Activated CD8-positive, alpha-beta T cell treated with anti-CD3 and anti-CD28 coated beads, Interleukin-2, amount 10 ng/mL, durations not matched to agents 7 days and 5 days (primary cell): ENCODE measurements at regions not wholly inside any gene's neighbourhood (a gene's known extent, or its start where the extent isn't known, plus 50 kb on each side); places are given as distances from the start of the nearest gene placed in this dataset.
"Not testable (repeated sequence)": the region's sequence is repeated elsewhere in the genome, so short reads cannot be mapped to it uniquely, and the experiment has no call there.

ENCODE experiments used
- ATAC-seq: fragments of 150-1000 bp; cut with Tn5 transposase; one replicate; pipeline ENCODE4 v1.10.0; 2021; ENCODE audit warnings: moderate library complexity
- CTCF ChIA-PET: fragments of 350-600 bp; sonication (Branson Sonifier 250); formaldehyde crosslinking; loops from one replicate; lab custom pipeline; 2021; ENCODE audit warnings: antibody characterized with exemption; lab: Charles Lee
- POLR2A ChIA-PET: fragments of 350-600 bp; sonication (Branson Sonifier 250); formaldehyde crosslinking; loops from one replicate; lab custom pipeline; 2021; ENCODE audit warnings: antibody characterized with exemption; lab: Charles Lee
- DNase-seq: peaks from one replicate; pipeline ENCODE4 v3.0.0-alpha.2; 2020
- H3K27ac Mint-ChIP-seq: one replicate; pipeline ENCODE4 v1.8.0; 2021; ENCODE audit warnings: mild to moderate bottlenecking, mixed read lengths
- H3K27me3 Mint-ChIP-seq: one replicate; pipeline ENCODE4 v1.8.0; 2021; ENCODE audit warnings: low read depth, mixed read lengths
- H3K36me3 Mint-ChIP-seq: one replicate; pipeline ENCODE4 v1.8.0; 2021; ENCODE audit warnings: low read depth, mixed read lengths
- H3K4me1 Mint-ChIP-seq: one replicate; pipeline ENCODE4 v1.8.0; 2021; ENCODE audit warnings: low read depth, mixed read lengths
- H3K4me3 Mint-ChIP-seq: one replicate; pipeline ENCODE4 v1.8.0; 2021; ENCODE audit warnings: mild to moderate bottlenecking, mixed read lengths
- H3K9me3 Mint-ChIP-seq: one replicate; pipeline ENCODE4 v1.8.0; 2022; ENCODE audit warnings: mixed read lengths; ENCODE audit not compliant: insufficient read depth

- Mint-ChIP-seq H3K27ac (no peak overlapping the region), H3K4me1 (no peaks in the 10 kb centered on the region), H3K27me3 (no peaks in the 10 kb centered on the region), H3K9me3 (peaks cover 4% of the 10 kb centered on the region), H3K4me3 (no peak overlapping the region), H3K36me3 (no peaks in the 10 kb centered on the region)
- ChIA-PET CTCF (no interaction called here), POLR2A (no interaction called here)
- ATAC-seq (no peak), DNase-seq (no peak)
Measured at GRCh38 chr3:95758707-95759106, 1055.7 kb upstream of the EPHA6 start.

- Mint-ChIP-seq H3K36me3 (no peaks in the 10 kb centered on the region), H3K4me3 (no peak overlapping the region), H3K9me3 (peaks cover 4% of the 10 kb centered on the region), H3K4me1 (no peaks in the 10 kb centered on the region), H3K27me3 (no peaks in the 10 kb centered on the region), H3K27ac (no peak overlapping the region)
- DNase-seq (no peak), ATAC-seq (no peak)
- CTCF ChIA-PET, result no interaction called here
- POLR2A ChIA-PET, result no interaction called here
Measured at GRCh38 chr3:95759614-95760301, 1054.6 kb upstream of the EPHA6 start.

DNA sequence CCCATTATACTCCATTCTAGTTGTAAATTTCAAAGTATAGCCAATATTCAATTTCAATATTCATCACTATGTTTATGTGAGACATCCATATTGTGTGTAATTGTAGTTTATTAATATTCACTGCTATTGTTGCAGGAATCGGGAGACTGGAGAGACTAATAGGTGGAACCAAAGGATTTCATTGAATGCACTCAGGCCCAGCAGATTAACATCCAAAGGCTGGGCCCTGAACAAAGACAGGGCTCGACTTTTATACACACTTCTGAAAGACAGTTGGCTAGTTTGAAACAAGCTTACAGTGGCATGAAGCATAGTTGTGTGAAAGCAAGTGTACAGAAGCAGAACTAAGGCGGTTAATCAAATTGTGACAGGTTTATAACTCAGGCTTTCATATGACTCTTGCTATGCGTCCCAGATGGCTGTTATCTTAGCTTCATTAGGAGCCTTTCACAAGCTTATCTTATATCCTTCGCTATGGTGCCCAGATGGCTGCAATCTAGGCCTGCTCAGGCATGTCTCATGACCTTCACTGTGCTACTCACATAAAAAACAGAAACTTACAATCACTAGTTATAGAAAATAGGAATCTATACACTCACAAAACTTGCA lies 1038.8 kb upstream of the EPHA6 start:
- no peaks in the 10 kb centered on the region for H3K36me3 Mint-ChIP-seq
- POLR2A ChIA-PET, result no interaction called here
- no peaks in the 10 kb centered on the region for H3K4me1 Mint-ChIP-seq

DNA sequence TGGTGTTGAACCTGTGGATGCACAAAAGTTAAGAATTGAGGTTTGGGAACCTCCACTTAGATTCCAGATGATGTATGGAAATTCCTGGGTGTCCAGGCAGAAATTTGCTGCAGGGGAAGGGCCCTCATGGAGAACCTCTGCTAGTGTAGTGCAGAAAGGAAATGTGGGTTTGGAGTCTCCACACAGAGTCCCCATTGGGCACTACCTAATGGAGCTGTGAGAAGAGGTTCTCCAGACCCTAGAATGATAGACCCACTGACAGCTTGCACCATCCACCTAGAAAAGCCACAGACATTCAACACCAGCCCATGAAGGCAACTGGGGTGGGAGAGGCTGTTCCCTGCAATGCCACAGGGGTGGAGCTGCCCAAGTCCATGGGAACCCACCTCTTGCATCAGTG lies 1032.8 kb upstream of the EPHA6 start:
- CTCF ChIA-PET, result no interaction called here
- ATAC-seq, result no peak

More for the DNA sequence above, 1038.8 kb upstream of the EPHA6 start:
- ATAC-seq (no peak), DNase-seq (no peak)
- H3K27ac Mint-ChIP-seq, result no peak overlapping the region
- peaks cover 17% of the 10 kb centered on the region for H3K9me3 Mint-ChIP-seq
- CTCF ChIA-PET, result no interaction called here
- no peak overlapping the region for H3K4me3 Mint-ChIP-seq
- no peaks in the 10 kb centered on the region for H3K27me3 Mint-ChIP-seq

DNA sequence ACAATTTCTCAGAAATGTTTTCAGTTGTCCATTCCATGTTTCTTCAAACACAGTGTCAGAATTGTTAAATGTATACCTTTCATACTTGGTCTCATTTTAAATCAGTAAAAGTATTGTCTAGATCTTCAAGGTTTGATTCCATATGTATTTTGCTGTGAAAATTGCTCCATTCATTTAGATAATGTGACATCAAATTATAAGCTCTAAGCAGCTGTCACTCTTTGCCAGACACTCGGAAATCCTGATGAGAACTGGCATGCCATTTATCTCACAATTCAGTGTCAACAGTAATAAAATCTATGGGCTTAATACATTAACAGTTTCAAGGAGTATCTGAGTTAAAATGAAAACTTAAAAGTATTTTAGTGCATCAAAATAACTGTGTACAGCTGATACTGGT lies 1025.3 kb upstream of the EPHA6 start:
- peaks cover 4% of the 10 kb centered on the region for H3K9me3 Mint-ChIP-seq
- ATAC-seq (no peak), DNase-seq (no peak)
- ChIA-PET CTCF (no interaction called here), POLR2A (no interaction called here)
- no peaks in the 10 kb centered on the region for H3K4me1 Mint-ChIP-seq
- H3K27me3 Mint-ChIP-seq, result no peaks in the 10 kb centered on the region
- no peak overlapping the region for H3K27ac Mint-ChIP-seq
- no peaks in the 10 kb centered on the region for H3K36me3 Mint-ChIP-seq
- no peak overlapping the region for H3K4me3 Mint-ChIP-seq

More for the DNA sequence above, 1032.8 kb upstream of the EPHA6 start:
- no peaks in the 10 kb centered on the region for H3K36me3 Mint-ChIP-seq
- no peak overlapping the region for H3K4me3 Mint-ChIP-seq
- H3K9me3 Mint-ChIP-seq, result peaks cover 4% of the 10 kb centered on the region
- POLR2A ChIA-PET, result no interaction called here
- no peaks in the 10 kb centered on the region for H3K27me3 Mint-ChIP-seq
- no peaks in the 10 kb centered on the region for H3K4me1 Mint-ChIP-seq
- DNase-seq, result no peak
- H3K27ac Mint-ChIP-seq, result no peak overlapping the region

GRCh38 chr3:95797081-95797480 lies 1017.3 kb upstream of the EPHA6 start:
- peaks cover 5% of the 10 kb centered on the region for H3K9me3 Mint-ChIP-seq
- H3K27ac Mint-ChIP-seq, result no peak overlapping the region
- H3K4me1 Mint-ChIP-seq, result peaks cover 4% of the 10 kb centered on the region
- ChIA-PET POLR2A (no interaction called here), CTCF (no interaction called here)
- no peaks in the 10 kb centered on the region for H3K36me3 Mint-ChIP-seq
- DNase-seq (no peak), ATAC-seq (no peak)
- no peaks in the 10 kb centered on the region for H3K27me3 Mint-ChIP-seq
- no peak overlapping the region for H3K4me3 Mint-ChIP-seq

DNA sequence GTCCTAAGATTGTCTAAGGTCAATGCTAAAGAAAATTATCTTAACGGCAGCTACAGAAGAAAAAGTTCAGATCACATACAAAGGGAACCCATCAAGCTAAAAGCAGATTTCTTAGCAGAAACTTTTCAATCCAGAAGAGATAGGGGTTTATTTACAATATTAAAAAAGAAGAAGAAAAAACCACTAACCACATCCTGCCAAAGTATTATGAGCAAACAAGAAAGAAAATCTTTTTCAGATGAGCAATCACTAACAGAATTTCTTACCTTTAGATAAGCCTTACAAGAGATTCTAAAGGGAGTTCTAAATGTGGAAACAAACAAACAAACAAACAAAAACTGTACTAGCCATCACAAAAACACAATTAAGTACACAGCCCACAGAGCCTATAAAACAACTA lies 1015.8 kb upstream of the EPHA6 start:
- Mint-ChIP-seq H3K27ac (no peak overlapping the region), H3K9me3 (peaks cover 5% of the 10 kb centered on the region), H3K4me1 (peaks cover 4% of the 10 kb centered on the region), H3K4me3 (no peak overlapping the region), H3K36me3 (no peaks in the 10 kb centered on the region), H3K27me3 (no peaks in the 10 kb centered on the region)
- ChIA-PET POLR2A (no interaction called here), CTCF (no interaction called here)
- ATAC-seq (no peak), DNase-seq (no peak)

DNA sequence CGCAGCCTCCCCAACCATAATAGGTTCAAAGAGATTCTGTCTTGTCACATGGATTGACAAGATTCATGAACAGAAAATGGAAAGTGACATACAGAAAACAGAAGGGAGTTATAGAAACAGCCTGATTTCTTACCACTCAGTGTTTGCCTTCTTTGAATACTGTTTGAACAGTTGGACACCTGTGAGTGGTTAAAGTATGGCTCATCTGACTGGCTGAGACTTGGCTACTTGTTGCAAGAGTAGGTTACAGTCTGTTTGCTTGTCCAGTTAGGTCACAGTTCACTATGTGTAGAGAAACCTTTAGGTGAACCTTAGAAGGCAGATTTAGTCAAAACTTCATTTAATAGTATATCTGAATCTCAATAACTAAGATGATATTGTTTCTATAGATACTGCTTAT lies 1003.9 kb upstream of the EPHA6 start:
- Mint-ChIP-seq H3K36me3 (no peaks in the 10 kb centered on the region), H3K27ac (no peak overlapping the region), H3K4me3 (no peak overlapping the region), H3K9me3 (no peaks in the 10 kb centered on the region), H3K4me1 (no peaks in the 10 kb centered on the region), H3K27me3 (no peaks in the 10 kb centered on the region)
- no peak for ATAC-seq
- ChIA-PET CTCF (no interaction called here), POLR2A (no interaction called here)
- no peak for DNase-seq

GRCh38 chr3:95813244-95813643 lies 1001.1 kb upstream of the EPHA6 start:
- no peaks in the 10 kb centered on the region for H3K4me1 Mint-ChIP-seq
- DNase-seq (no peak), ATAC-seq (no peak)
- no peaks in the 10 kb centered on the region for H3K27me3 Mint-ChIP-seq
- H3K36me3 Mint-ChIP-seq, result no peaks in the 10 kb centered on the region
- no peak overlapping the region for H3K4me3 Mint-ChIP-seq
- no peak overlapping the region for H3K27ac Mint-ChIP-seq
- CTCF ChIA-PET, result no interaction called here
- POLR2A ChIA-PET, result no interaction called here
- peaks cover 4% of the 10 kb centered on the region for H3K9me3 Mint-ChIP-seq

DNA sequence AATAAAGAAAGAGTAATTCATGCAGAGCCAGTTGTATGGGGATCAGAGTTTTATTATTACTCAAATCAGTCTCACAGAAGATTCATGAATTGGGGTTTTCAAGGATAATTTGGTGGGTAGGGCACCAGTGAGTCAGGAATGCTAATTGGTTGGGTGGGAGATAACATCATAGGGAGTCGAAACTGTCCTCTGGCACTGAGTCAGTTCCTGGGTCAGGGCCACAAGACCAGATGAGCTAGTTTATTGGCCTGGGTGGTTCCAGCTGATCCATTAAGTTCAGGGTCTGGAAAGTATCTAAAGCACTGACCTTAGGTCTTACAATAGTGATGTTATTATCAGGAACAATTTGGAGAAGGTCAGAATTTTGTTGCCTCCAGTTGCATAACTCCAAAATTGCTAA lies 998.6 kb upstream of the EPHA6 start:
- no peaks in the 10 kb centered on the region for H3K36me3 Mint-ChIP-seq
- no peak for DNase-seq
- H3K27ac Mint-ChIP-seq, result no peak overlapping the region
- peaks cover 5% of the 10 kb centered on the region for H3K9me3 Mint-ChIP-seq
- ChIA-PET CTCF (no interaction called here), POLR2A (no interaction called here)
- H3K4me1 Mint-ChIP-seq, result no peaks in the 10 kb centered on the region
- ATAC-seq, result no peak
- H3K27me3 Mint-ChIP-seq, result no peaks in the 10 kb centered on the region
- no peak overlapping the region for H3K4me3 Mint-ChIP-seq

DNA sequence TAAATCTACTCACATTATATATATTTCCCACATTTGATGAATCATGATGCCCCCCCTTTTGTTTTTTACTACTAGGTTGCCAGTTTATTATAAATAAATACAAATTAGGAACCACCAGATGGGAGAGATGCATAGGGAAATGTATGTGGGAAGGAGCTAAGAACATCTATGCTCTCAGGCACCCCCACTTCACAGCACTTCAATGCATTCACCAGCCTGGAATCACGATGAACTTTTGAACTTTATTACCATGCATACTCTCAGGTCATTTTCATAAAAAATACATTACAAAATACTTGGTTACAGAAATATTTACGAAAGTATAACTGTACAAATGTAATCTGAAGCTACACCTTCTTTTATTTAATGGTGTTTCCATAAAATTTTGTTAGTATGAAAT lies 988.0 kb upstream of the EPHA6 start:
- no peaks in the 10 kb centered on the region for H3K27me3 Mint-ChIP-seq
- CTCF ChIA-PET, result no interaction called here
- DNase-seq (no peak), ATAC-seq (no peak)
- POLR2A ChIA-PET, result no interaction called here
- H3K36me3 Mint-ChIP-seq, result no peaks in the 10 kb centered on the region
- no peaks in the 10 kb centered on the region for H3K4me1 Mint-ChIP-seq
- peaks cover 13% of the 10 kb centered on the region for H3K9me3 Mint-ChIP-seq
- no peak overlapping the region for H3K27ac Mint-ChIP-seq
- no peak overlapping the region for H3K4me3 Mint-ChIP-seq

GRCh38 chr3:95832146-95832545 lies 982.2 kb upstream of the EPHA6 start:
- CTCF ChIA-PET, result no interaction called here
- DNase-seq, result no peak
- H3K27ac Mint-ChIP-seq, result no peak overlapping the region

GRCh38 chr3:95860628-95861027 lies 953.8 kb upstream of the EPHA6 start:
- H3K27ac Mint-ChIP-seq, CTCF ChIA-PET: not testable (repeated sequence)

More at GRCh38 chr3:95832146-95832545, 982.2 kb upstream of the EPHA6 start:
- no peaks in the 10 kb centered on the region for H3K4me1 Mint-ChIP-seq
- POLR2A ChIA-PET, result no interaction called here
- no peaks in the 10 kb centered on the region for H3K27me3 Mint-ChIP-seq
- no peak for ATAC-seq
- H3K36me3 Mint-ChIP-seq, result no peaks in the 10 kb centered on the region
- H3K4me3 Mint-ChIP-seq, result no peak overlapping the region
- H3K9me3 Mint-ChIP-seq, result peaks cover 29% of the 10 kb centered on the region

More at GRCh38 chr3:95860628-95861027, 953.8 kb upstream of the EPHA6 start:
- H3K27me3 Mint-ChIP-seq, H3K9me3 Mint-ChIP-seq, POLR2A ChIA-PET, DNase-seq, H3K4me3 Mint-ChIP-seq, H3K36me3 Mint-ChIP-seq, ATAC-seq, H3K4me1 Mint-ChIP-seq: not testable (repeated sequence)
